Neural progenitor cell (in vitro differentiated cells): ENCODE measurements at regions not wholly inside any gene's neighbourhood (a gene's known extent, or its start where the extent isn't known, plus 50 kb on each side); places are given as distances from the start of the nearest gene placed in this dataset.

Experiments used
- CTCF ChIP-seq: fragments of 200-600 bp; sonication (generic); IDR thresholded peaks from 2 replicates; pipeline ENCODE4 v1.5.1; 2017; ENCODE audit warnings: antibody characterized with exemption, mild to moderate bottlenecking
- EZH2 ChIP-seq: fragments of 200-600 bp; sonication (generic); IDR thresholded peaks from 2 replicates; pipeline ENCODE4 v1.6.1; 2017; ENCODE audit warnings: antibody characterized with exemption, mild to moderate bottlenecking, moderate library complexity
- EZH2phosphoT487 ChIP-seq: fragments of 200-600 bp; sonication (generic); IDR thresholded peaks from 2 replicates; pipeline ENCODE4 v1.6.1; 2017; ENCODE audit warnings: antibody characterized with exemption

- TF ChIP-seq CTCF (no peak), EZH2 (no peak), EZH2phosphoT487 (no peak)
Observed at GRCh38 chr12:96140174-96140573, 54.0 kb upstream of the ELK3 start.
